ENCODE measurements at regions not wholly inside any gene's neighbourhood (a gene's known extent, or its start where the extent isn't known, plus 50 kb on each side); places are given as distances from the start of the nearest gene placed in this dataset.

- Mint-ChIP-seq H3K4me1 (ENCODE audit: low read depth, unreplicated experiment) (no peaks in the 10 kb centered on the region), H3K36me3 (ENCODE audit: unreplicated experiment) (no peaks in the 10 kb centered on the region), H3K27me3 (ENCODE audit: unreplicated experiment) (peaks cover 2% of the 10 kb centered on the region), H3K9me3 (ENCODE audit: unreplicated experiment) (peaks cover 1% of the 10 kb centered on the region), H3K4me3 (ENCODE audit: unreplicated experiment) (no peak overlapping the region), H3K27ac (ENCODE audit: unreplicated experiment) (no peak overlapping the region)
- TF ChIP-seq CTCF (IDR thresholded peaks at IDR 0.05; ENCODE audit: partially characterized antibody, unreplicated experiment): no peak
- DNase-seq: no peak
Measured at GRCh38 chr1:14102180-14102579, 402.2 kb downstream of the PRDM2 start.

GRCh38 chr1:14103878-14104430, 404.0 kb downstream of the PRDM2 start:
- H3K9me3 Mint-ChIP-seq (ENCODE audit: unreplicated experiment): peaks cover 1% of the 10 kb centered on the region
- no peaks in the 10 kb centered on the region for H3K36me3 Mint-ChIP-seq (ENCODE audit: unreplicated experiment)
- H3K4me1 Mint-ChIP-seq (ENCODE audit: low read depth, unreplicated experiment): no peaks in the 10 kb centered on the region
- TF ChIP-seq CTCF (IDR thresholded peaks at IDR 0.05; ENCODE audit: partially characterized antibody, unreplicated experiment): no peak
- no peak overlapping the region for H3K27ac Mint-ChIP-seq (ENCODE audit: unreplicated experiment)
- DNase-seq: no peak
- no peak overlapping the region for H3K4me3 Mint-ChIP-seq (ENCODE audit: unreplicated experiment)
- no peaks in the 10 kb centered on the region for H3K27me3 Mint-ChIP-seq (ENCODE audit: unreplicated experiment)

GRCh38 chr1:14106126-14106525, 406.1 kb downstream of the PRDM2 start:
- no peak for TF ChIP-seq CTCF (IDR thresholded peaks at IDR 0.05; ENCODE audit: partially characterized antibody, unreplicated experiment)
- Mint-ChIP-seq H3K27me3 (ENCODE audit: unreplicated experiment) (no peaks in the 10 kb centered on the region), H3K36me3 (ENCODE audit: unreplicated experiment) (no peaks in the 10 kb centered on the region), H3K4me1 (ENCODE audit: low read depth, unreplicated experiment) (no peaks in the 10 kb centered on the region), H3K27ac (ENCODE audit: unreplicated experiment) (no peak overlapping the region), H3K9me3 (ENCODE audit: unreplicated experiment) (no peaks in the 10 kb centered on the region), H3K4me3 (ENCODE audit: unreplicated experiment) (no peak overlapping the region)
- no peak for DNase-seq

GRCh38 chr1:14106679-14107313, 406.8 kb downstream of the PRDM2 start:
- no peak for DNase-seq
- Mint-ChIP-seq H3K36me3 (ENCODE audit: unreplicated experiment) (no peaks in the 10 kb centered on the region), H3K9me3 (ENCODE audit: unreplicated experiment) (no peaks in the 10 kb centered on the region), H3K4me1 (ENCODE audit: low read depth, unreplicated experiment) (no peaks in the 10 kb centered on the region), H3K4me3 (ENCODE audit: unreplicated experiment) (no peak overlapping the region), H3K27ac (ENCODE audit: unreplicated experiment) (no peak overlapping the region), H3K27me3 (ENCODE audit: unreplicated experiment) (no peaks in the 10 kb centered on the region)
- no peak for TF ChIP-seq CTCF (IDR thresholded peaks at IDR 0.05; ENCODE audit: partially characterized antibody, unreplicated experiment)

Data from glutamatergic neuron (in vitro differentiated cells).